Prostate gland (tissue), 2 donors: ENCODE measurements at regions not wholly inside any gene's neighbourhood (a gene's known extent, or its start where the extent isn't known, plus 50 kb on each side); places are given as distances from the start of the nearest gene placed in this dataset.

Source experiments
- CTCF ChIP-seq, 4 experiments: fragments of 200-600 bp in 2 of 4; fragments of 450-650 bp in 2 of 4; sonication (generic) in 2 of 4; IDR thresholded peaks; 1 replicate in 3 of 4; 2 replicates in 1 of 4; pipeline ENCODE4 v1.5.1; 2016 to 2019; ENCODE audit warnings: antibody characterized with exemption in 4 of 4, mild to moderate bottlenecking in 2 of 4, moderate library complexity in 2 of 4
- POLR2A ChIP-seq: fragments of 450-650 bp; IDR thresholded peaks from one replicate; pipeline ENCODE4 v1.6.1; 2016; ENCODE audit warnings: antibody characterized with exemption, mild to moderate bottlenecking
- POLR2AphosphoS5 ChIP-seq: sonication (generic); formaldehyde crosslinking; IDR thresholded peaks from one replicate; pipeline ENCODE4 v1.6.1; 2017; ENCODE audit warnings: antibody characterized with exemption

GRCh38 chr7:20491284-20491683 is 124.2 kb upstream of the ABCB5 start:
- TF ChIP-seq POLR2AphosphoS5 (no peak), CTCF (IDR thresholded peaks at IDR 0.05) (no peak), POLR2A (no peak)
